Liver (tissue), 3 donors: ENCODE measurements at regions not wholly inside any gene's neighbourhood (a gene's known extent, or its start where the extent isn't known, plus 50 kb on each side); places are given as distances from the start of the nearest gene placed in this dataset.
"Not testable (repeated sequence)": the region's sequence is repeated elsewhere in the genome, so short reads cannot be mapped to it uniquely, and the experiment has no call there.

Experiments
- ATF3 ChIP-seq: IDR thresholded peaks from 2 replicates; pipeline ENCODE4 v1.6.1; 2016; ENCODE audit warnings: antibody characterized with exemption
- CTCF ChIP-seq: fragments of 150-350 bp; IDR thresholded peaks from 2 replicates; pipeline ENCODE4 v1.5.1; 2017; ENCODE audit warnings: improper control_type of control experiment, low read depth, low read length; ENCODE audit not compliant: missing input control
- GABPA ChIP-seq, 2 donors: IDR thresholded peaks in 1 of 2; conservative IDR thresholded peaks in 1 of 2; 2 replicates each; pipeline ENCODE4 v1.6.1; 2016; ENCODE audit warnings: antibody characterized with exemption in 2 of 2, mild to moderate bottlenecking in 1 of 2, moderate library complexity in 1 of 2
- JUND ChIP-seq, 2 donors: IDR thresholded peaks; 2 replicates each; pipeline ENCODE4 v1.6.1; 2016; ENCODE audit warnings: antibody characterized with exemption in 2 of 2
- RAD21 ChIP-seq, 2 donors: IDR thresholded peaks; 2 replicates each; pipeline ENCODE4 v1.6.1; 2016; ENCODE audit warnings: antibody characterized with exemption in 2 of 2, mild to moderate bottlenecking in 2 of 2
- REST ChIP-seq: IDR thresholded peaks from 2 replicates; pipeline ENCODE4 v1.6.1; 2016; ENCODE audit warnings: antibody characterized with exemption, mild to moderate bottlenecking
- ZBTB33 ChIP-seq: IDR thresholded peaks from 2 replicates; pipeline ENCODE4 v1.6.1; 2016; ENCODE audit warnings: antibody characterized with exemption
- donor health status: healthy.
- donor health status: healthy.

GRCh38 chr21:16464211-16464889 lies 734.6 kb downstream of the USP25 start:
- TF ChIP-seq CTCF; REST; ATF3; RAD21 (IDR thresholded peaks at IDR 0.05); ZBTB33; JUND (IDR thresholded peaks at IDR 0.05); GABPA (IDR thresholded peaks at IDR 0.05 in 1 of 2, conservative IDR thresholded peaks at IDR 0.05 in 1 of 2): not testable (repeated sequence)
